ENCODE measurements at regions not wholly inside any gene's neighbourhood (a gene's known extent, or its start where the extent isn't known, plus 50 kb on each side); places are given as distances from the start of the nearest gene placed in this dataset.
"Not testable (repeated sequence)": the region's sequence is repeated elsewhere in the genome, so short reads cannot be mapped to it uniquely, and the experiment has no call there.

- DNase-seq (ENCODE audit: low spot score): no peak
These were observed 231.9 kb upstream of the MGAT5 start for GRCh38 chr2:134021830-134022524.

- DNase-seq (ENCODE audit: low spot score): no peak
These were observed 230.0 kb upstream of the MGAT5 start for GRCh38 chr2:134023854-134024253.

- DNase-seq (ENCODE audit: low spot score): no peak
These were observed 225.9 kb upstream of the MGAT5 start for GRCh38 chr2:134027980-134028379.

- no peak for DNase-seq (ENCODE audit: low spot score)
These were observed 224.5 kb upstream of the MGAT5 start for GRCh38 chr2:134029418-134029817.

- DNase-seq (ENCODE audit: low spot score): no peak
These were observed 222.3 kb upstream of the MGAT5 start for GRCh38 chr2:134031539-134031938.

GRCh38 chr2:134035605-134036370, 218.1 kb upstream of the MGAT5 start:
- no peak for DNase-seq (ENCODE audit: low spot score)

- no peak for DNase-seq (ENCODE audit: low spot score)
These were observed 213.8 kb upstream of the MGAT5 start for GRCh38 chr2:134039912-134040581.

- not testable (repeated sequence) for DNase-seq (ENCODE audit: low spot score)
These were observed 213.2 kb upstream of the MGAT5 start for GRCh38 chr2:134040626-134041172.

GRCh38 chr2:134041877-134042276, 212.0 kb upstream of the MGAT5 start:
- DNase-seq (ENCODE audit: low spot score): no peak

- not testable (repeated sequence) for DNase-seq (ENCODE audit: low spot score)
These were observed 210.8 kb upstream of the MGAT5 start for GRCh38 chr2:134043028-134043427.

- no peak for DNase-seq (ENCODE audit: low spot score)
These were observed 201.7 kb upstream of the MGAT5 start for GRCh38 chr2:134052173-134052572.

GRCh38 chr2:134056173-134056572, 197.7 kb upstream of the MGAT5 start:
- no peak for DNase-seq (ENCODE audit: low spot score)

- DNase-seq (ENCODE audit: low spot score): not testable (repeated sequence)
These were observed 192.8 kb upstream of the MGAT5 start for GRCh38 chr2:134061066-134061465.

- DNase-seq (ENCODE audit: low spot score): not testable (repeated sequence)
These were observed 191.6 kb upstream of the MGAT5 start for GRCh38 chr2:134062235-134062634.

GRCh38 chr2:134063916-134064315, 190.0 kb upstream of the MGAT5 start:
- not testable (repeated sequence) for DNase-seq (ENCODE audit: low spot score)

GRCh38 chr2:134070281-134070741, 183.6 kb upstream of the MGAT5 start:
- no peak for DNase-seq (ENCODE audit: low spot score)

- no peak for DNase-seq (ENCODE audit: low spot score)
These were observed 181.5 kb upstream of the MGAT5 start for GRCh38 chr2:134072341-134072740.

GRCh38 chr2:134073023-134073422, 180.8 kb upstream of the MGAT5 start:
- no peak for DNase-seq (ENCODE audit: low spot score)

GRCh38 chr2:134074619-134075018, 179.3 kb upstream of the MGAT5 start:
- no peak for DNase-seq (ENCODE audit: low spot score)

GRCh38 chr2:134075204-134075603, 178.7 kb upstream of the MGAT5 start:
- no peak for DNase-seq (ENCODE audit: low spot score)

GRCh38 chr2:134078354-134078753, 175.5 kb upstream of the MGAT5 start:
- no peak for DNase-seq (ENCODE audit: low spot score)

GRCh38 chr2:134079373-134079772, 174.5 kb upstream of the MGAT5 start:
- no peak for DNase-seq (ENCODE audit: low spot score)
